ENCODE measurements at regions not wholly inside any gene's neighbourhood (a gene's known extent, or its start where the extent isn't known, plus 50 kb on each side); places are given as distances from the start of the nearest gene placed in this dataset.

GRCh38 chr2:147456779-147457178 is 388.1 kb upstream of the ACVR2A start (continued):
- TF ChIP-seq ZNF692 (tag by site-specific recombination; IDR thresholded peaks at IDR 0.05) (no peak), WT1 (tag by site-specific recombination; IDR thresholded peaks at IDR 0.05) (no peak), ZNF610 (tag by site-specific recombination; IDR thresholded peaks at IDR 0.05; ENCODE audit: borderline replicate concordance) (no peak), ZBTB48 (tag by site-specific recombination; IDR thresholded peaks at IDR 0.05) (no peak), ZNF549 (tag by site-specific recombination; IDR thresholded peaks at IDR 0.05) (no peak), ZNF175 (tag by site-specific recombination; IDR thresholded peaks at IDR 0.05) (no peak), ZNF423 (tag by site-specific recombination; IDR thresholded peaks at IDR 0.05) (no peak), SP3 (tag by site-specific recombination; IDR thresholded peaks at IDR 0.05) (no peak), ZNF10 (tag by site-specific recombination; IDR thresholded peaks at IDR 0.05) (no peak), ZNF2 (tag by site-specific recombination; IDR thresholded peaks at IDR 0.05) (no peak), ZNF792 (tag by site-specific recombination; IDR thresholded peaks at IDR 0.05) (no peak), ZBTB8A (tag by site-specific recombination; IDR thresholded peaks at IDR 0.05) (no peak)

- no peaks in the 10 kb centered on the region for H3K9me3 ChIP-seq (ENCODE audit: control insufficient read depth, insufficient read depth, low read depth, low read length)
- no peak overlapping the region for H3K27ac ChIP-seq (ENCODE audit: extremely low read depth, low read depth, low read length)
- ChIA-PET POLR2A (no interaction called here), CTCF (interaction anchor here (0.5 kb wide), 1 partner anchor 1182 kb away, joined by 4 read pairs; no protein-coding TSS in a partner anchor)
- TF ChIP-seq HOXA7 (CRISPR knock-in tag; IDR thresholded peaks at IDR 0.05; ENCODE audit: borderline replicate concordance) (no peak), ZNF768 (tag by site-specific recombination; IDR thresholded peaks at IDR 0.05) (no peak), ZNF449 (tag by site-specific recombination; IDR thresholded peaks at IDR 0.05) (no peak), SCRT2 (tag by site-specific recombination; IDR thresholded peaks at IDR 0.05) (no peak), ZNF623 (tag by site-specific recombination; IDR thresholded peaks at IDR 0.05) (no peak), OSR2 (tag by site-specific recombination; IDR thresholded peaks at IDR 0.05) (0 out of 2 replicates have a peak, but pooled peaks have one; percentile 7)
- H3K4me1 ChIP-seq (ENCODE audit: control insufficient read depth, insufficient read depth, low read length): peaks cover 16% of the 10 kb centered on the region
- no peak overlapping the region for H3K4me3 ChIP-seq (ENCODE audit: low read depth, low read length)
- H3K36me3 ChIP-seq (ENCODE audit: control insufficient read depth in 2 of 2, insufficient read depth in 1 of 2, low read length in 2 of 2): no peaks in the 10 kb centered on the region
Observed at GRCh38 chr2:147451902-147452515, 392.8 kb upstream of the ACVR2A start.

GRCh38 chr2:147450661-147451510 is 393.9 kb upstream of the ACVR2A start:
- H3K27ac ChIP-seq (ENCODE audit: extremely low read depth, low read depth, low read length): no peak overlapping the region
- POLR2A ChIA-PET: no interaction called here
- TF ChIP-seq SCRT1 (tag by site-specific recombination; IDR thresholded peaks at IDR 0.05; ENCODE audit: borderline replicate concordance) (peak; percentile 54; the same call in 1 of the 2 replicates), SCRT2 (tag by site-specific recombination; IDR thresholded peaks at IDR 0.05) (peak; percentile 73), EGR2 (tag by site-specific recombination; IDR thresholded peaks at IDR 0.05; ENCODE audit: low read depth) (no peak), MYNN (tag by site-specific recombination; IDR thresholded peaks at IDR 0.05; ENCODE audit: borderline replicate concordance) (no peak), ZNF23 (tag by site-specific recombination; IDR thresholded peaks at IDR 0.05; ENCODE audit: borderline replicate concordance) (no peak), BCL6B (tag by site-specific recombination; IDR thresholded peaks at IDR 0.05) (no peak), ZNF311 (tag by site-specific recombination; IDR thresholded peaks at IDR 0.05; ENCODE audit: borderline replicate concordance) (no peak), ZNF394 (tag by site-specific recombination; IDR thresholded peaks at IDR 0.05; ENCODE audit: borderline replicate concordance) (no peak), ZNF701 (tag by site-specific recombination; IDR thresholded peaks at IDR 0.05) (no peak), ZNF571 (tag by site-specific recombination; IDR thresholded peaks at IDR 0.05) (no peak)

More at GRCh38 chr2:147450661-147451510, 393.9 kb upstream of the ACVR2A start:
- Histone ChIP-seq H3K36me3 (ENCODE audit: control insufficient read depth in 2 of 2, insufficient read depth in 1 of 2, low read length in 2 of 2) (no peaks in the 10 kb centered on the region), H3K4me1 (ENCODE audit: control insufficient read depth, insufficient read depth, low read length) (peaks cover 16% of the 10 kb centered on the region), H3K9me3 (ENCODE audit: control insufficient read depth, insufficient read depth, low read depth, low read length) (no peaks in the 10 kb centered on the region), H3K4me3 (ENCODE audit: low read depth, low read length) (no peak overlapping the region)
- CTCF ChIA-PET: no interaction called here

Measured in HEK293 (cell line).